ENCODE measurements at regions not wholly inside any gene's neighbourhood (a gene's known extent, or its start where the extent isn't known, plus 50 kb on each side); places are given as distances from the start of the nearest gene placed in this dataset.

DNA sequence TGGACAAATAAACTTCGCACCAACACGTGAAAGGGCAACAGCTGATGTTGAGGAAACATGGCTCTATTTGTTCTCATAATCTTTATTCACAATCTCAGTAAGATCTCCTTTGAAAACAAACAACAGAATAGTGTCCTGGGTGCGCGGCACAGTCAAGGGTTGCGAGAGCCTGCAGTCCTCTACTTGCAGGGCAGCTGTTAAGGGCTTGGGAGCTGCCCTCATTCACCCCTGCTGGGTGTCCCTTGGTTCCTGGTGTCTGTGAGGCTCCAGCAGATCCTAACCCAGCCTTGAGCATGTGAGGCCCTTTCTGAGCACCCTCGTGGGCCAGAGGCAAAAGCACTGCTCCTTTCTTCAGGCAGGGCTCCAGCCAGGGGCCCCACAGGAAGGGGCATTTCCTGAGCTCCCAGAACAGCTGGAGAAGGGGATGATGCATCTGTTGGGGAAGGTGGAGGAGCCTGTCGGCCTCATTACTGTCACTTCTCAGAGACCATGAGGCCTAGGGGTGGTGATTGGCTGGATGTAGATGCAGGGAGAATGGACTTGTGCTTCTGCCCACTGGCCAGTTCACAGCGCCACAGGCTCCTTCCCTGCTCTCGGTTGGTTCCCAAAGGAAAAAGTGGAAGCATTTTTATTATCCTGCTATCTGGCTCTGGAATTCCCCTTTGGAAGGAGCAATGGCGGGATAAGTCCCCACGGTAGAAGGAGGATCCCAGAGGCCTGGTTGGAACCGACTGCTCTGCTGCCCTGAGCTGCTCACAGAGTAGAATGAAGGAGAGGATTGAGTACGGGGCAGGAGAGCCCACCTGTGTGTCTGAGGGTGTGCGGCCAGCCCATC is 51.9 kb upstream of the KLF13 start:
- TF ChIP-seq RELA (CRISPR knock-in tag; IDR thresholded peaks at IDR 0.05; ENCODE audit: borderline replicate concordance): no peak
- TF ChIP-seq, protein P1, sequence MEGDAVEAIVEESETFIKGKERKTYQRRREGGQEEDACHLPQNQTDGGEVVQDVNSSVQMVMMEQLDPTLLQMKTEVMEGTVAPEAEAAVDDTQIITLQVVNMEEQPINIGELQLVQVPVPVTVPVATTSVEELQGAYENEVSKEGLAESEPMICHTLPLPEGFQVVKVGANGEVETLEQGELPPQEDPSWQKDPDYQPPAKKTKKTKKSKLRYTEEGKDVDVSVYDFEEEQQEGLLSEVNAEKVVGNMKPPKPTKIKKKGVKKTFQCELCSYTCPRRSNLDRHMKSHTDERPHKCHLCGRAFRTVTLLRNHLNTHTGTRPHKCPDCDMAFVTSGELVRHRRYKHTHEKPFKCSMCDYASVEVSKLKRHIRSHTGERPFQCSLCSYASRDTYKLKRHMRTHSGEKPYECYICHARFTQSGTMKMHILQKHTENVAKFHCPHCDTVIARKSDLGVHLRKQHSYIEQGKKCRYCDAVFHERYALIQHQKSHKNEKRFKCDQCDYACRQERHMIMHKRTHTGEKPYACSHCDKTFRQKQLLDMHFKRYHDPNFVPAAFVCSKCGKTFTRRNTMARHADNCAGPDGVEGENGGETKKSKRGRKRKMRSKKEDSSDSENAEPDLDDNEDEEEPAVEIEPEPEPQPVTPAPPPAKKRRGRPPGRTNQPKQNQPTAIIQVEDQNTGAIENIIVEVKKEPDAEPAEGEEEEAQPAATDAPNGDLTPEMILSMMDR (IDR thresholded peaks at IDR 0.05): no peak
- TF ChIP-seq FOXP1 (CRISPR knock-in tag; IDR thresholded peaks at IDR 0.05; ENCODE audit: borderline replicate concordance): no peak
- TF ChIP-seq TEAD4 (CRISPR knock-in tag; IDR thresholded peaks at IDR 0.05): no peak
- TF ChIP-seq, protein P2, sequence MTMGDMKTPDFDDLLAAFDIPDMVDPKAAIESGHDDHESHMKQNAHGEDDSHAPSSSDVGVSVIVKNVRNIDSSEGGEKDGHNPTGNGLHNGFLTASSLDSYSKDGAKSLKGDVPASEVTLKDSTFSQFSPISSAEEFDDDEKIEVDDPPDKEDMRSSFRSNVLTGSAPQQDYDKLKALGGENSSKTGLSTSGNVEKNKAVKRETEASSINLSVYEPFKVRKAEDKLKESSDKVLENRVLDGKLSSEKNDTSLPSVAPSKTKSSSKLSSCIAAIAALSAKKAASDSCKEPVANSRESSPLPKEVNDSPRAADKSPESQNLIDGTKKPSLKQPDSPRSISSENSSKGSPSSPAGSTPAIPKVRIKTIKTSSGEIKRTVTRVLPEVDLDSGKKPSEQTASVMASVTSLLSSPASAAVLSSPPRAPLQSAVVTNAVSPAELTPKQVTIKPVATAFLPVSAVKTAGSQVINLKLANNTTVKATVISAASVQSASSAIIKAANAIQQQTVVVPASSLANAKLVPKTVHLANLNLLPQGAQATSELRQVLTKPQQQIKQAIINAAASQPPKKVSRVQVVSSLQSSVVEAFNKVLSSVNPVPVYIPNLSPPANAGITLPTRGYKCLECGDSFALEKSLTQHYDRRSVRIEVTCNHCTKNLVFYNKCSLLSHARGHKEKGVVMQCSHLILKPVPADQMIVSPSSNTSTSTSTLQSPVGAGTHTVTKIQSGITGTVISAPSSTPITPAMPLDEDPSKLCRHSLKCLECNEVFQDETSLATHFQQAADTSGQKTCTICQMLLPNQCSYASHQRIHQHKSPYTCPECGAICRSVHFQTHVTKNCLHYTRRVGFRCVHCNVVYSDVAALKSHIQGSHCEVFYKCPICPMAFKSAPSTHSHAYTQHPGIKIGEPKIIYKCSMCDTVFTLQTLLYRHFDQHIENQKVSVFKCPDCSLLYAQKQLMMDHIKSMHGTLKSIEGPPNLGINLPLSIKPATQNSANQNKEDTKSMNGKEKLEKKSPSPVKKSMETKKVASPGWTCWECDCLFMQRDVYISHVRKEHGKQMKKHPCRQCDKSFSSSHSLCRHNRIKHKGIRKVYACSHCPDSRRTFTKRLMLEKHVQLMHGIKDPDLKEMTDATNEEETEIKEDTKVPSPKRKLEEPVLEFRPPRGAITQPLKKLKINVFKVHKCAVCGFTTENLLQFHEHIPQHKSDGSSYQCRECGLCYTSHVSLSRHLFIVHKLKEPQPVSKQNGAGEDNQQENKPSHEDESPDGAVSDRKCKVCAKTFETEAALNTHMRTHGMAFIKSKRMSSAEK (CRISPR knock-in tag; IDR thresholded peaks at IDR 0.05; ENCODE audit: borderline replicate concordance): no peak
- TF ChIP-seq ZNF416 (CRISPR knock-in tag; IDR thresholded peaks at IDR 0.05): no peak
- no peak for TF ChIP-seq NR2C2 (CRISPR knock-in tag; IDR thresholded peaks at IDR 0.05)

All from WTC11 (cell line).